PC-3 (cell line): ENCODE measurements at regions not wholly inside any gene's neighbourhood (a gene's known extent, or its start where the extent isn't known, plus 50 kb on each side); places are given as distances from the start of the nearest gene placed in this dataset.
"Not testable (repeated sequence)": the region's sequence is repeated elsewhere in the genome, so short reads cannot be mapped to it uniquely, and the experiment has no call there.

Experiments
- ATAC-seq: fragments of 200-7000 bp; cut with Tn5 transposase; 2 replicates; pipeline ENCODE4 v1.9.1; 2020; ENCODE audit warnings: mild to moderate bottlenecking, moderate library complexity
- BruUV-seq: library from RNA; stranded (reverse); fragments of 400-500 nt; replicated peaks from 2 replicates; lab custom pipeline; 2021; lab: Mats Ljungman, UMichigan
- CTCF ChIA-PET: fragments of 300-600 bp; sonication (Branson Sonifier 250); formaldehyde crosslinking; loops from one replicate; lab custom pipeline; 2022; ENCODE audit warnings: antibody characterized with exemption; lab: Charles Lee
- POLR2A ChIA-PET: fragments of 300-600 bp; sonication (Branson Sonifier 250); formaldehyde crosslinking; loops from one replicate; lab custom pipeline; 2022; ENCODE audit warnings: antibody characterized with exemption; ENCODE audit not compliant: unreplicated experiment; lab: Charles Lee
- DNase-seq: peaks from one replicate; pipeline ENCODE4 v3.0.0-alpha.2; 2015
- H2AFZ ChIP-seq: fragments of 300-600 bp; sonication (generic); 2 replicates; pipeline ENCODE4 v1.6.0; 2016; ENCODE audit warnings: antibody characterized with exemption, low read length
- H3F3A ChIP-seq: fragments of 300-600 bp; sonication (generic); one replicate; pipeline ENCODE4 v1.6.0; 2017; ENCODE audit warnings: antibody characterized with exemption, low read length, control low read depth, mild to moderate bottlenecking; ENCODE audit not compliant: unreplicated experiment
- H3K27ac ChIP-seq: fragments of 300-600 bp; sonication (generic); 2 replicates; pipeline ENCODE4 v1.5.1; 2016; ENCODE audit warnings: mild to moderate bottlenecking, low read length
- H3K27me3 ChIP-seq: fragments of 300-600 bp; sonication (generic); 2 replicates; pipeline ENCODE4 v1.6.1; 2016; ENCODE audit warnings: low read length, mixed read lengths
- H3K36me3 ChIP-seq: fragments of 300-600 bp; sonication (generic); 2 replicates; pipeline ENCODE4 v1.6.1; 2016; ENCODE audit warnings: low read depth, mixed run types, low read length, mixed read lengths
- H3K4me1 ChIP-seq: fragments of 300-600 bp; sonication (generic); 2 replicates; pipeline ENCODE4 v1.5.1; 2016; ENCODE audit warnings: low read length; ENCODE audit not compliant: insufficient read depth
- H3K4me2 ChIP-seq: fragments of 300-600 bp; sonication (generic); 2 replicates; pipeline ENCODE4 v1.6.0; 2016; ENCODE audit warnings: low read length
- H3K4me3 ChIP-seq: fragments of 300-600 bp; sonication (generic); 2 replicates; pipeline ENCODE4 v1.5.1; 2016; ENCODE audit warnings: mild to moderate bottlenecking, low read length, mixed read lengths
- H3K79me2 ChIP-seq: fragments of 300-600 bp; sonication (generic); 2 replicates; pipeline ENCODE4 v1.6.1; 2017; ENCODE audit warnings: low read length, mixed read lengths
- H3K9ac ChIP-seq: fragments of 300-600 bp; sonication (generic); 2 replicates; pipeline ENCODE4 v1.6.0; 2016; ENCODE audit warnings: mild to moderate bottlenecking, low read length
- H3K9me2 ChIP-seq: fragments of 300-600 bp; sonication (generic); replicated peaks from 2 replicates; pipeline ENCODE4 v1.6.1; 2016; ENCODE audit warnings: mixed run types, low read length, mixed read lengths
- H3K9me3 ChIP-seq: fragments of 300-600 bp; sonication (generic); 2 replicates; pipeline ENCODE4 v1.6.1; 2016; ENCODE audit warnings: low read length, mixed read lengths
- H4K20me1 ChIP-seq: fragments of 300-600 bp; sonication (generic); 2 replicates; pipeline ENCODE4 v1.6.1; 2016; ENCODE audit warnings: low read length, mixed read lengths
- CTCF ChIP-seq: fragments of 300-600 bp; sonication (generic); conservative IDR thresholded peaks from 2 replicates; pipeline ENCODE4 v1.5.1; 2017; ENCODE audit warnings: antibody characterized with exemption, low read depth, mild to moderate bottlenecking, low read length
- EZH2 ChIP-seq: fragments of 300-600 bp; sonication (generic); IDR thresholded peaks from one replicate; pipeline ENCODE4 v1.6.1; 2017; ENCODE audit warnings: antibody characterized with exemption, mild to moderate bottlenecking, low read length; ENCODE audit not compliant: unreplicated experiment
- EZH2phosphoT487 ChIP-seq: fragments of 300-600 bp; sonication (generic); IDR thresholded peaks from 2 replicates; pipeline ENCODE4 v1.6.1; 2018; ENCODE audit warnings: mild to moderate bottlenecking, antibody characterized with exemption, low read length, borderline replicate concordance
- intact Hi-C: fragments of 100-400 bp; cut with micrococcal nuclease; formaldehyde crosslinking; loops from 2 replicates; pipeline ENCODE4 v1.9.0; 2023

- Histone ChIP-seq H2AFZ (no peak overlapping the region), H3K9me3 (no peaks in the 10 kb centered on the region), H3K27me3 (no peaks in the 10 kb centered on the region), H3K4me3 (no peak overlapping the region), H3K4me1 (no peaks in the 10 kb centered on the region), H4K20me1 (no peaks in the 10 kb centered on the region), H3K27ac (no peak overlapping the region), H3K4me2 (no peak overlapping the region), H3F3A (no peaks in the 10 kb centered on the region), H3K9me2 (no peaks in the 10 kb centered on the region), H3K36me3 (no peaks in the 10 kb centered on the region), H3K79me2 (no peaks in the 10 kb centered on the region), H3K9ac (no peak overlapping the region)
- POLR2A ChIA-PET, result no interaction called here
- intact Hi-C loops, result no loop called here
- ATAC-seq (no peak), DNase-seq (no peak)
- BruUV-seq, result no TSS peak
- CTCF ChIA-PET, result no interaction called here
- TF ChIP-seq EZH2, result no peak
- TF ChIP-seq EZH2phosphoT487, result no peak
- no peak for TF ChIP-seq CTCF
Measured at GRCh38 chr11:69877235-69877634, 58.0 kb upstream of the FGF3 start.

DNA sequence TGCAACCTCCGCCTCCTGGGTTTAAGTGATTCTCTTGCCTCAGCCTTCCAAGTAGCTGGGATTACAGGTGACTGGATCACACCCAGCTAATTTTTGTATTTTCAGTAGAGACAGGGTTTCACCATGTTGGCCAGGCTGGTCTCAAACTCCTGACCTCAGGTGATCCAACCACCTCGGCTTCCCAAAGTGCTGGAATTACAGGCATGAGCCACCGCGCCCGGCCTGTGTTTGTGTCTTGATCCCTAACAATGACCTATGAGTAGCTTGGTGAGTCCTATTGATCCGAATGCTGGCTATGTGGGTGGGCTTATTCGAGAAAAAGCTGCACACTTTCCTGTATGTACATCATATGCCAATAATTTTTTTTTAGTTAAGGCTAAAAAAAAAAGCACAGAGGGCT lies 58.5 kb upstream of the FGF3 start:
- ATAC-seq, H3K9me2 ChIP-seq, H3K36me3 ChIP-seq, H3K4me1 ChIP-seq, H4K20me1 ChIP-seq, H2AFZ ChIP-seq, H3K9me3 ChIP-seq, DNase-seq, H3K27ac ChIP-seq, BruUV-seq, H3K9ac ChIP-seq, H3K4me3 ChIP-seq, H3K4me2 ChIP-seq, intact Hi-C loops, POLR2A ChIA-PET, H3K79me2 ChIP-seq, CTCF ChIA-PET, H3K27me3 ChIP-seq, H3F3A ChIP-seq: not testable (repeated sequence)

GRCh38 chr11:69878144-69878883 lies 59.1 kb upstream of the FGF3 start:
- intact Hi-C loops, result no loop called here
- H3K4me1 ChIP-seq, result no peaks in the 10 kb centered on the region
- DNase-seq, result no peak
- H3K36me3 ChIP-seq, result no peaks in the 10 kb centered on the region
- no peaks in the 10 kb centered on the region for H3K9me3 ChIP-seq
- no peaks in the 10 kb centered on the region for H3F3A ChIP-seq
- POLR2A ChIA-PET, result no interaction called here
- no peak overlapping the region for H3K4me2 ChIP-seq
- no peaks in the 10 kb centered on the region for H4K20me1 ChIP-seq
- H2AFZ ChIP-seq, result no peak overlapping the region
- H3K79me2 ChIP-seq, result no peaks in the 10 kb centered on the region
- H3K9me2 ChIP-seq, result no peaks in the 10 kb centered on the region
- no peak overlapping the region for H3K27ac ChIP-seq
- H3K27me3 ChIP-seq, result no peaks in the 10 kb centered on the region
- H3K9ac ChIP-seq, result no peak overlapping the region
- BruUV-seq, result no TSS peak
- TF ChIP-seq CTCF, result no peak
- no peak for TF ChIP-seq EZH2
- TF ChIP-seq EZH2phosphoT487, result no peak
- H3K4me3 ChIP-seq, result no peak overlapping the region
- ATAC-seq, result no peak
- CTCF ChIA-PET, result no interaction called here
